ENCODE measurements at regions not wholly inside any gene's neighbourhood (a gene's known extent, or its start where the extent isn't known, plus 50 kb on each side); places are given as distances from the start of the nearest gene placed in this dataset.

- TF ChIP-seq CTCF (conservative IDR thresholded peaks at IDR 0.05 in 1 of 2, IDR thresholded peaks at IDR 0.05 in 1 of 2; ENCODE audit: extremely low read depth in 1 of 2, insufficient read depth in 1 of 2, low read depth in 1 of 2, low read length in 2 of 2) (no peak), EZH2 (IDR thresholded peaks at IDR 0.05; ENCODE audit: borderline replicate concordance, low read length) (no peak)
These were observed 656.2 kb upstream of the IGFBP7 start for GRCh38 chr4:57766341-57766740.
